ENCODE measurements at regions not wholly inside any gene's neighbourhood (a gene's known extent, or its start where the extent isn't known, plus 50 kb on each side); places are given as distances from the start of the nearest gene placed in this dataset.

- no peaks in the 10 kb centered on the region for H3K4me1 Mint-ChIP-seq
- POLR2A ChIA-PET: no interaction called here
- H3K4me3 Mint-ChIP-seq: no peak overlapping the region
- Histone ChIP-seq H3K27me3 (replicated peaks in 1 of 4; ENCODE audit: control extremely low read depth in 1 of 4, control insufficient read depth in 3 of 4, insufficient read depth in 4 of 4, low read length in 3 of 4) (peaks cover 0 to 26% (median 5%) of the 10 kb centered on the region in 4 experiments), H4K20me1 (ENCODE audit: control insufficient read depth, insufficient read depth, low read length, poor library complexity, severe bottlenecking) (no peaks in the 10 kb centered on the region), H3K4me3 (ENCODE audit: control extremely low read depth in 1 of 5, extremely low read depth in 1 of 5, insufficient read depth in 1 of 5, low read depth in 2 of 5, low read length in 4 of 5) (no peak overlapping the region), H3K36me3 (replicated peaks in 1 of 2; ENCODE audit: control extremely low read depth in 1 of 2, control insufficient read depth in 1 of 2, extremely low read depth in 1 of 2, insufficient read depth in 2 of 2, low read length in 1 of 2) (no peaks in the 10 kb centered on the region), H3K4me2 (replicated peaks; ENCODE audit: low read depth, low read length, poor library complexity, severe bottlenecking) (no peak overlapping the region), H3K9ac (ENCODE audit: low read length) (no peak overlapping the region), H3K4me1 (ENCODE audit: control insufficient read depth in 2 of 2, insufficient read depth in 2 of 2, low read length in 2 of 2) (peaks cover 0 to 3% of the 10 kb centered on the region in 2 donors), H3K79me2 (ENCODE audit: control insufficient read depth, insufficient read depth, low read length) (no peaks in the 10 kb centered on the region), H3K9me3 (ENCODE audit: control extremely low read depth in 1 of 3, control insufficient read depth in 2 of 3, insufficient read depth in 1 of 3, low read length in 2 of 3) (no peaks in the 10 kb centered on the region), H2AFZ (ENCODE audit: insufficient read depth, low read depth, low read length, poor library complexity, severe bottlenecking) (no peak overlapping the region), H3K27ac (ENCODE audit: low read length in 2 of 2) (no peak overlapping the region)
- no peak overlapping the region for H3K27ac Mint-ChIP-seq
- peaks cover 60% of the 10 kb centered on the region for H3K27me3 Mint-ChIP-seq
- DNase-seq (no peak), ATAC-seq (ENCODE audit: low read depth) (no peak)
- H3K9me3 Mint-ChIP-seq (ENCODE audit: insufficient read depth): no peaks in the 10 kb centered on the region
- WGBS (ENCODE audit: insufficient coverage): 25% methylated on average over 2 of the region's 8 CpGs
- TF ChIP-seq CTCF (IDR thresholded peaks at IDR 0.05) (no peak), EZH2 (IDR thresholded peaks at IDR 0.05; ENCODE audit: borderline replicate concordance, insufficient read depth, low read depth, low read length, poor library complexity, severe bottlenecking) (no peak)
- intact Hi-C loops (cut with micrococcal nuclease): no loop called here
- CTCF ChIA-PET: no interaction called here
Observed at GRCh38 chr12:125194987-125195386, 129.8 kb downstream of the AACS start.

- Histone ChIP-seq H3K4me3 (ENCODE audit: control extremely low read depth in 1 of 5, extremely low read depth in 1 of 5, insufficient read depth in 1 of 5, low read depth in 2 of 5, low read length in 4 of 5) (no peak overlapping the region), H3K9ac (ENCODE audit: low read length) (no peak overlapping the region), H3K79me2 (ENCODE audit: control insufficient read depth, insufficient read depth, low read length) (no peaks in the 10 kb centered on the region), H2AFZ (ENCODE audit: insufficient read depth, low read depth, low read length, poor library complexity, severe bottlenecking) (no peak overlapping the region), H3K27me3 (replicated peaks in 1 of 4; ENCODE audit: control extremely low read depth in 1 of 4, control insufficient read depth in 3 of 4, insufficient read depth in 4 of 4, low read length in 3 of 4) (peaks cover 0 to 16% (median 2%) of the 10 kb centered on the region in 4 experiments), H3K36me3 (replicated peaks in 1 of 2; ENCODE audit: control extremely low read depth in 1 of 2, control insufficient read depth in 1 of 2, extremely low read depth in 1 of 2, insufficient read depth in 2 of 2, low read length in 1 of 2) (no peaks in the 10 kb centered on the region), H3K4me2 (replicated peaks; ENCODE audit: low read depth, low read length, poor library complexity, severe bottlenecking) (no peak overlapping the region), H4K20me1 (ENCODE audit: control insufficient read depth, insufficient read depth, low read length, poor library complexity, severe bottlenecking) (no peaks in the 10 kb centered on the region), H3K4me1 (ENCODE audit: control insufficient read depth in 2 of 2, insufficient read depth in 2 of 2, low read length in 2 of 2) (no peaks in the 10 kb centered on the region), H3K27ac (ENCODE audit: low read length in 2 of 2) (no peak overlapping the region), H3K9me3 (ENCODE audit: control extremely low read depth in 1 of 3, control insufficient read depth in 2 of 3, insufficient read depth in 1 of 3, low read length in 2 of 3) (peaks cover 0 to 5% (median 0%) of the 10 kb centered on the region in 3 donors)
- Mint-ChIP-seq H3K9me3 (ENCODE audit: insufficient read depth) (peaks cover under 1% of the 10 kb centered on the region), H3K27ac (no peak overlapping the region), H3K27me3 (peaks cover 59% of the 10 kb centered on the region), H3K4me1 (no peaks in the 10 kb centered on the region), H3K4me3 (no peak overlapping the region)
- no CpG with 5 or more reads among the region's 4 CpGs for WGBS (ENCODE audit: insufficient coverage)
- DNase-seq: no peak
- CTCF ChIA-PET: no interaction called here
- POLR2A ChIA-PET: no interaction called here
- TF ChIP-seq EZH2 (IDR thresholded peaks at IDR 0.05; ENCODE audit: borderline replicate concordance, insufficient read depth, low read depth, low read length, poor library complexity, severe bottlenecking) (no peak), CTCF (IDR thresholded peaks at IDR 0.05) (no peak)
- no peak for ATAC-seq (ENCODE audit: low read depth)
- intact Hi-C loops (cut with micrococcal nuclease): no loop called here
Observed at GRCh38 chr12:125197326-125197725, 132.1 kb downstream of the AACS start.

Data from B cell (primary cell).